ENCODE measurements at regions not wholly inside any gene's neighbourhood (a gene's known extent, or its start where the extent isn't known, plus 50 kb on each side); places are given as distances from the start of the nearest gene placed in this dataset.

DNA sequence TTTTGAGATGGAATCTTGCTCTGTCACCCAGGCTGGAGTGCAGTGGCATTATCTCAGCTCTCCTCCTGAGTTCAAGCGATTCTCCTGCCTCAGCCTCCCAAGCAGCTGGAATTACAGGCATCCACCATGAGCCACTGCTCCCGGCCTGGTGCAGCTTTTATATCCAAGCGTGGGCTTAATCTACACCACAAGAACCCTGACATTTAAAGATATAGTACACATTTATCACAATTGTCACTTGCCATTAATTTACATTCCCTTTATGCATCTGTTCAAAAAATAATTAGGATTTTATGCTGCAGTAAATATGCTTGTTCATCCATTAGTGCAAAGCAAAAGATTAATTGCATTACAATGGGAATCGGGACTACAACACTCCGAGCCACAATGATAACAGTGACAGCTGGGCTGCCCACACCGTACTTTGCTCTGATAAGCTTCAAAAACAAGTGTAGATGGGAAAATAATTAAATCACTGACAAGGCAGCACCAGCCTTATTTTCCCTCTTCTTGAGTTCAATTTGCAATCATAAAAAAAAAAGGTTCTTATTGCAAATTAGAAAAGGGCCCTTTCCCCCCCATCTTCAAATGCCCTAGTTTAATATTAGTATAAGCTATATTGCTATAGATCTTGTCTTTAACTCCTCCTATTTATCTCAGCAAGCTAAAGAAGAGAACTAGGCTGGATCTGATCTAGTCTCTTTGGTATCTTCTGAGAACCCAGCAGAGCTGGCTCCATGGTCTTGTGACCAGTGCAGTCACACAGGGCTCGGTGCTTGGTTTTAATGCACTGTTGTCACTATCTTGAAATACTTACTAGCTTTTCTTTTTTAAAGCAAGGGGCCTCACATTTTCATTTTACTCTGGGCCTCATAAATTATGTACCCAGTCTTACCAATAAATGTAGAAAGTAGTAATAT lies 206.2 kb upstream of the LRRC4C start:
- H3K27ac ChIP-seq (ENCODE audit: low read depth, low read length): no peak overlapping the region
- no peaks in the 10 kb centered on the region for H3K36me3 ChIP-seq (ENCODE audit: control insufficient read depth, low read length)
- no peaks in the 10 kb centered on the region for H3F3A ChIP-seq (ENCODE audit: control insufficient read depth, insufficient read depth)
- no peaks in the 10 kb centered on the region for H3K9me3 ChIP-seq (ENCODE audit: control insufficient read depth, insufficient read depth, low read length)
- H3K79me2 ChIP-seq (ENCODE audit: control insufficient read depth, low read length): no peaks in the 10 kb centered on the region
- H3K9me2 ChIP-seq (replicated peaks; ENCODE audit: control insufficient read depth, low read length): no peaks in the 10 kb centered on the region
- no peak overlapping the region for H3K4me3 ChIP-seq (ENCODE audit: low read length)
- H3K4me2 ChIP-seq (ENCODE audit: low read length): no peak overlapping the region
- H4K20me1 ChIP-seq (ENCODE audit: control insufficient read depth, insufficient read depth, low read depth, low read length): no peaks in the 10 kb centered on the region
- no peak for TF ChIP-seq EZH2phosphoT487 (IDR thresholded peaks at IDR 0.05; ENCODE audit: borderline replicate concordance, low read length)
- TF ChIP-seq, protein P1, sequence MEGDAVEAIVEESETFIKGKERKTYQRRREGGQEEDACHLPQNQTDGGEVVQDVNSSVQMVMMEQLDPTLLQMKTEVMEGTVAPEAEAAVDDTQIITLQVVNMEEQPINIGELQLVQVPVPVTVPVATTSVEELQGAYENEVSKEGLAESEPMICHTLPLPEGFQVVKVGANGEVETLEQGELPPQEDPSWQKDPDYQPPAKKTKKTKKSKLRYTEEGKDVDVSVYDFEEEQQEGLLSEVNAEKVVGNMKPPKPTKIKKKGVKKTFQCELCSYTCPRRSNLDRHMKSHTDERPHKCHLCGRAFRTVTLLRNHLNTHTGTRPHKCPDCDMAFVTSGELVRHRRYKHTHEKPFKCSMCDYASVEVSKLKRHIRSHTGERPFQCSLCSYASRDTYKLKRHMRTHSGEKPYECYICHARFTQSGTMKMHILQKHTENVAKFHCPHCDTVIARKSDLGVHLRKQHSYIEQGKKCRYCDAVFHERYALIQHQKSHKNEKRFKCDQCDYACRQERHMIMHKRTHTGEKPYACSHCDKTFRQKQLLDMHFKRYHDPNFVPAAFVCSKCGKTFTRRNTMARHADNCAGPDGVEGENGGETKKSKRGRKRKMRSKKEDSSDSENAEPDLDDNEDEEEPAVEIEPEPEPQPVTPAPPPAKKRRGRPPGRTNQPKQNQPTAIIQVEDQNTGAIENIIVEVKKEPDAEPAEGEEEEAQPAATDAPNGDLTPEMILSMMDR (IDR thresholded peaks at IDR 0.05; ENCODE audit: low read depth, low read length, poor library complexity, severe bottlenecking): no peak
- no peaks in the 10 kb centered on the region for H3K27me3 ChIP-seq (ENCODE audit: control insufficient read depth, low read length)
- no peaks in the 10 kb centered on the region for H3K4me1 ChIP-seq (ENCODE audit: control insufficient read depth, low read length)

DNA sequence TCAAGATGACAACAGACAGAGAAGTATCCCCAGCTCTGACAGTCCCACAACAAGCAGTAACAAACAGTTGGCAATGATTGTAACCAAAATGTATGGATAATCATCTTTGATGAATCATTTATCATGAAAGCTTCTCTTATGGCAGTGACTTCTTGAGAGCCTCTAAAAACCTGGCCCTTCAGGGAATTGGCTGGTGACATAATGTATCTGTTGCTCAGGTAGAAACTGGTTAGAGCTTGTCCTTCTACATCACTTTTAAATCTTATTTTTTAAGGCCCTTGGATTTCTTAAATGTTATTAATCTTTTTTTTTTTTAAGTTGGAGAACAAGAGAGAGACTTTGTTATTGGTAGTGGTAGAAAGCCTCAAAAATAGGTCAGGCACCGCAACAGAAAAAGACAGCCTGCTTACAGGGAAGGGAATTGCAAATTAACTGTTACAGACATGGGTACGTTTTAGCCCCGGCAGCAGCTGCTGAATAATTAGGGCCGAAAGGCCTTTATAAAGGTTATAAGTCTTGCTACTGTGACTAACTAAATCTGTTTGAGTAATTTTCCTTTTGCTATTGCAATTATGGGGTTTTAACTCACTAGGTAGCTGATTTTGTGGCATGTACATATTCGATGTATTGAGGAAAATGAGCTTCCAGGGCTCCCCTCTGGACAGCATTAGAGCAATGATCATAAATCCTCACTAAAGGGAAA lies 207.7 kb upstream of the LRRC4C start:
- H3K4me3 ChIP-seq (ENCODE audit: low read length): no peak overlapping the region
- H3K4me1 ChIP-seq (ENCODE audit: control insufficient read depth, low read length): no peaks in the 10 kb centered on the region
- H3K79me2 ChIP-seq (ENCODE audit: control insufficient read depth, low read length): no peaks in the 10 kb centered on the region
- H3K27ac ChIP-seq (ENCODE audit: low read depth, low read length): no peak overlapping the region
- no peaks in the 10 kb centered on the region for H4K20me1 ChIP-seq (ENCODE audit: control insufficient read depth, insufficient read depth, low read depth, low read length)
- H3F3A ChIP-seq (ENCODE audit: control insufficient read depth, insufficient read depth): no peaks in the 10 kb centered on the region
- no peaks in the 10 kb centered on the region for H3K9me2 ChIP-seq (replicated peaks; ENCODE audit: control insufficient read depth, low read length)
- no peaks in the 10 kb centered on the region for H3K27me3 ChIP-seq (ENCODE audit: control insufficient read depth, low read length)
- no peaks in the 10 kb centered on the region for H3K36me3 ChIP-seq (ENCODE audit: control insufficient read depth, low read length)
- H3K9me3 ChIP-seq (ENCODE audit: control insufficient read depth, insufficient read depth, low read length): no peaks in the 10 kb centered on the region
- no peak overlapping the region for H3K4me2 ChIP-seq (ENCODE audit: low read length)
- TF ChIP-seq, protein P1 (IDR thresholded peaks at IDR 0.05; ENCODE audit: low read depth, low read length, poor library complexity, severe bottlenecking): no peak
- no peak for TF ChIP-seq EZH2phosphoT487 (IDR thresholded peaks at IDR 0.05; ENCODE audit: borderline replicate concordance, low read length)

DNA sequence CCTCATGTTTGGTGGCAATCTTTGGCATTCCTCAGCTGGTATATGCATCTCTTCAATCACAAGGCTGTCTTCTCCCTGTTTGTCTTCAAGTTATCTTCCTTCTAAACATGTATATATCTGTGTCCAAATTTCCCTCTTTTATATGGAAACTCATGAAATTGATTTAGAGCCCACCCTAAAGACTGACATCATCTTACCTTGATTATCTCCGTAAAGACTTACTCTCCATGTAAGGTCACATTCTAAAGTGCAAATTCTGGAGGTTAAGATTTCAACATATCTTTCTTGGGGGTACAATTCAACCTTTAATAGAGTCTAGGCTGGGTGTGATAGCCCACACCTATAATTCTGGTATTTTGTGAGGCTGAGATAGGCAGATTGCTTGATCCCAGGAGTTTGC lies 215.8 kb upstream of the LRRC4C start:
- no peak overlapping the region for H3K4me3 ChIP-seq (ENCODE audit: low read length)
- no peak overlapping the region for H3K27ac ChIP-seq (ENCODE audit: low read depth, low read length)
- H4K20me1 ChIP-seq (ENCODE audit: control insufficient read depth, insufficient read depth, low read depth, low read length): no peaks in the 10 kb centered on the region
- no peaks in the 10 kb centered on the region for H3K79me2 ChIP-seq (ENCODE audit: control insufficient read depth, low read length)
- no peaks in the 10 kb centered on the region for H3K27me3 ChIP-seq (ENCODE audit: control insufficient read depth, low read length)
- no peaks in the 10 kb centered on the region for H3K9me2 ChIP-seq (replicated peaks; ENCODE audit: control insufficient read depth, low read length)
- H3F3A ChIP-seq (ENCODE audit: control insufficient read depth, insufficient read depth): no peaks in the 10 kb centered on the region
- no peaks in the 10 kb centered on the region for H3K36me3 ChIP-seq (ENCODE audit: control insufficient read depth, low read length)
- no peaks in the 10 kb centered on the region for H3K4me1 ChIP-seq (ENCODE audit: control insufficient read depth, low read length)
- no peak for TF ChIP-seq EZH2phosphoT487 (IDR thresholded peaks at IDR 0.05; ENCODE audit: borderline replicate concordance, low read length)
- TF ChIP-seq, protein P1 (IDR thresholded peaks at IDR 0.05; ENCODE audit: low read depth, low read length, poor library complexity, severe bottlenecking): no peak
- no peaks in the 10 kb centered on the region for H3K9me3 ChIP-seq (ENCODE audit: control insufficient read depth, insufficient read depth, low read length)
- H3K4me2 ChIP-seq (ENCODE audit: low read length): no peak overlapping the region

All from DOHH2 (cell line).